ENCODE measurements at regions not wholly inside any gene's neighbourhood (a gene's known extent, or its start where the extent isn't known, plus 50 kb on each side); places are given as distances from the start of the nearest gene placed in this dataset.

DNA sequence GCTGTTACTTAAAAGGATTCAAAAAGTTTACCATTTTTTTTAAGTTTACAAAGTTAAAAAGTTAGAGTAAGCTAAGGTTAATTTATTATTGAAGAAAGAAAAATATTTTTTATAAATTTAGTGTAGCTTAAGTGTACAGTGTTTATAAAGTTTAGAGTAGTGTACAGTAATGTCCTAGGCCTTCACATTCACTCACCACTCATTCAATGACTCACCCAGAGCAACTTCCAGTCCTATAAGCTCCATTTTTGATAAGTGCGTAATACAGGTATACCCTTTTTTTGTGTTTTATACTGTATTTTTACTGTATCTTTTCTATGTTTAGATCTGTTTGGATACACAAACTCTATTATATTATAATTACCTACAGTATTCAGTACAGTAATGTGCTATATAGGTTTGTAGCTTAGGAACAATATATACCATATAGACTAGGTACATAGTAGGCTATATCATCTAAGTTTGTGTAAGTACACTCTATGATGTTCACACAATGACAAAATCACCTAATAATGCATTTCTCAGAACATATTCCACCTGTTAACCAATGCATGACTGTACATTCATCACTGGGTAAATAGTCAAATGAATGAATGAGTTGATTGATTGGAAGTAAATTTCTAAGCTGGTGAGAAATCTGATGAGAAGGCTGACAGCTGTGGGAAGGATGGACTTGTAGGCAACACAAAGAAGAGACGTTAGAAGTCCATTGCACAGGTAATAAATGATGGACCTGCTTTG is 95.2 kb upstream of the CDIN1 start:
- CTCF ChIA-PET, result no interaction called here
- H3K27ac ChIP-seq (ENCODE audit: low read depth, low read length), result no peak overlapping the region

More for the DNA sequence above, 95.2 kb upstream of the CDIN1 start:
- Histone ChIP-seq H3K4me2 (ENCODE audit: low read length) (no peak overlapping the region), H3K36me3 (ENCODE audit: control insufficient read depth in 1 of 2, insufficient read depth in 2 of 2, low read length in 2 of 2) (no peaks in the 10 kb centered on the region; a peak in 1 of 4 replicates), H3K9ac (ENCODE audit: low read length) (no peak overlapping the region), H3K4me3 (replicated peaks in 1 of 2; ENCODE audit: low read depth in 1 of 2, low read length in 2 of 2) (no peak overlapping the region), H3K9me3 (ENCODE audit: control insufficient read depth in 1 of 2, insufficient read depth in 1 of 2, low read depth in 1 of 2, low read length in 2 of 2) (no peaks in the 10 kb centered on the region), H3K4me1 (ENCODE audit: control insufficient read depth in 1 of 2, insufficient read depth in 2 of 2, low read length in 2 of 2) (no peaks in the 10 kb centered on the region), H2AFZ (ENCODE audit: low read depth, low read length, poor library complexity, severe bottlenecking) (no peak overlapping the region), H3K79me2 (ENCODE audit: insufficient read depth, low read length) (no peaks in the 10 kb centered on the region), H3K9me2 (ENCODE audit: insufficient read depth) (no peaks in the 10 kb centered on the region), H3K27me3 (ENCODE audit: insufficient read depth, low read length) (no peaks in the 10 kb centered on the region), H4K20me1 (ENCODE audit: insufficient read depth) (no peaks in the 10 kb centered on the region)
- no peak for DNase-seq (ENCODE audit: low read depth, low spot score)
- no peak for TF ChIP-seq ELF1 (IDR thresholded peaks at IDR 0.05; ENCODE audit: borderline replicate concordance, low read depth)
- no peak for TF ChIP-seq MAX (IDR thresholded peaks at IDR 0.05)
- no peak for TF ChIP-seq ZNF274 (IDR thresholded peaks at IDR 0.05; ENCODE audit: low read depth, low read length)
- TF ChIP-seq, protein P1, sequence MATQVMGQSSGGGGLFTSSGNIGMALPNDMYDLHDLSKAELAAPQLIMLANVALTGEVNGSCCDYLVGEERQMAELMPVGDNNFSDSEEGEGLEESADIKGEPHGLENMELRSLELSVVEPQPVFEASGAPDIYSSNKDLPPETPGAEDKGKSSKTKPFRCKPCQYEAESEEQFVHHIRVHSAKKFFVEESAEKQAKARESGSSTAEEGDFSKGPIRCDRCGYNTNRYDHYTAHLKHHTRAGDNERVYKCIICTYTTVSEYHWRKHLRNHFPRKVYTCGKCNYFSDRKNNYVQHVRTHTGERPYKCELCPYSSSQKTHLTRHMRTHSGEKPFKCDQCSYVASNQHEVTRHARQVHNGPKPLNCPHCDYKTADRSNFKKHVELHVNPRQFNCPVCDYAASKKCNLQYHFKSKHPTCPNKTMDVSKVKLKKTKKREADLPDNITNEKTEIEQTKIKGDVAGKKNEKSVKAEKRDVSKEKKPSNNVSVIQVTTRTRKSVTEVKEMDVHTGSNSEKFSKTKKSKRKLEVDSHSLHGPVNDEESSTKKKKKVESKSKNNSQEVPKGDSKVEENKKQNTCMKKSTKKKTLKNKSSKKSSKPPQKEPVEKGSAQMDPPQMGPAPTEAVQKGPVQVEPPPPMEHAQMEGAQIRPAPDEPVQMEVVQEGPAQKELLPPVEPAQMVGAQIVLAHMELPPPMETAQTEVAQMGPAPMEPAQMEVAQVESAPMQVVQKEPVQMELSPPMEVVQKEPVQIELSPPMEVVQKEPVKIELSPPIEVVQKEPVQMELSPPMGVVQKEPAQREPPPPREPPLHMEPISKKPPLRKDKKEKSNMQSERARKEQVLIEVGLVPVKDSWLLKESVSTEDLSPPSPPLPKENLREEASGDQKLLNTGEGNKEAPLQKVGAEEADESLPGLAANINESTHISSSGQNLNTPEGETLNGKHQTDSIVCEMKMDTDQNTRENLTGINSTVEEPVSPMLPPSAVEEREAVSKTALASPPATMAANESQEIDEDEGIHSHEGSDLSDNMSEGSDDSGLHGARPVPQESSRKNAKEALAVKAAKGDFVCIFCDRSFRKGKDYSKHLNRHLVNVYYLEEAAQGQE (IDR thresholded peaks at IDR 0.05; ENCODE audit: low read depth), result no peak
- TF ChIP-seq ZFX (IDR thresholded peaks at IDR 0.05), result no peak
- TF ChIP-seq SIN3A (IDR thresholded peaks at IDR 0.05; ENCODE audit: low read depth), result no peak
- no peak for TF ChIP-seq TCF7L2 (IDR thresholded peaks at IDR 0.05; ENCODE audit: borderline replicate concordance, extremely low read depth, insufficient read depth, insufficient read length)
- TF ChIP-seq POLR2AphosphoS5 (IDR thresholded peaks at IDR 0.05; ENCODE audit: low read depth, low read length), result no peak
- TF ChIP-seq EGR1 (IDR thresholded peaks at IDR 0.05; ENCODE audit: low read depth), result no peak
- no peak for TF ChIP-seq SP1 (IDR thresholded peaks at IDR 0.05; ENCODE audit: low read depth)
- TF ChIP-seq, protein P2, sequence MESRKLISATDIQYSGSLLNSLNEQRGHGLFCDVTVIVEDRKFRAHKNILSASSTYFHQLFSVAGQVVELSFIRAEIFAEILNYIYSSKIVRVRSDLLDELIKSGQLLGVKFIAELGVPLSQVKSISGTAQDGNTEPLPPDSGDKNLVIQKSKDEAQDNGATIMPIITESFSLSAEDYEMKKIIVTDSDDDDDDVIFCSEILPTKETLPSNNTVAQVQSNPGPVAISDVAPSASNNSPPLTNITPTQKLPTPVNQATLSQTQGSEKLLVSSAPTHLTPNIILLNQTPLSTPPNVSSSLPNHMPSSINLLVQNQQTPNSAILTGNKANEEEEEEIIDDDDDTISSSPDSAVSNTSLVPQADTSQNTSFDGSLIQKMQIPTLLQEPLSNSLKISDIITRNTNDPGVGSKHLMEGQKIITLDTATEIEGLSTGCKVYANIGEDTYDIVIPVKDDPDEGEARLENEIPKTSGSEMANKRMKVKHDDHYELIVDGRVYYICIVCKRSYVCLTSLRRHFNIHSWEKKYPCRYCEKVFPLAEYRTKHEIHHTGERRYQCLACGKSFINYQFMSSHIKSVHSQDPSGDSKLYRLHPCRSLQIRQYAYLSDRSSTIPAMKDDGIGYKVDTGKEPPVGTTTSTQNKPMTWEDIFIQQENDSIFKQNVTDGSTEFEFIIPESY (IDR thresholded peaks at IDR 0.05; ENCODE audit: extremely low read depth, insufficient replicate concordance, low read length), result no peak
- no peak for TF ChIP-seq SRF (IDR thresholded peaks at IDR 0.05; ENCODE audit: low read depth)
- no peak for TF ChIP-seq RAD21 (IDR thresholded peaks at IDR 0.05; ENCODE audit: low read depth)
- no peak for TF ChIP-seq CEBPB (IDR thresholded peaks at IDR 0.05; ENCODE audit: low read depth)
- no peak for TF ChIP-seq FOSL1 (IDR thresholded peaks at IDR 0.05; ENCODE audit: low read depth)
- TF ChIP-seq, protein P3, sequence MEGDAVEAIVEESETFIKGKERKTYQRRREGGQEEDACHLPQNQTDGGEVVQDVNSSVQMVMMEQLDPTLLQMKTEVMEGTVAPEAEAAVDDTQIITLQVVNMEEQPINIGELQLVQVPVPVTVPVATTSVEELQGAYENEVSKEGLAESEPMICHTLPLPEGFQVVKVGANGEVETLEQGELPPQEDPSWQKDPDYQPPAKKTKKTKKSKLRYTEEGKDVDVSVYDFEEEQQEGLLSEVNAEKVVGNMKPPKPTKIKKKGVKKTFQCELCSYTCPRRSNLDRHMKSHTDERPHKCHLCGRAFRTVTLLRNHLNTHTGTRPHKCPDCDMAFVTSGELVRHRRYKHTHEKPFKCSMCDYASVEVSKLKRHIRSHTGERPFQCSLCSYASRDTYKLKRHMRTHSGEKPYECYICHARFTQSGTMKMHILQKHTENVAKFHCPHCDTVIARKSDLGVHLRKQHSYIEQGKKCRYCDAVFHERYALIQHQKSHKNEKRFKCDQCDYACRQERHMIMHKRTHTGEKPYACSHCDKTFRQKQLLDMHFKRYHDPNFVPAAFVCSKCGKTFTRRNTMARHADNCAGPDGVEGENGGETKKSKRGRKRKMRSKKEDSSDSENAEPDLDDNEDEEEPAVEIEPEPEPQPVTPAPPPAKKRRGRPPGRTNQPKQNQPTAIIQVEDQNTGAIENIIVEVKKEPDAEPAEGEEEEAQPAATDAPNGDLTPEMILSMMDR (IDR thresholded peaks at IDR 0.05 in 2 of 3, conservative IDR thresholded peaks at IDR 0.05 in 1 of 3; ENCODE audit: borderline replicate concordance in 1 of 3, insufficient read depth in 1 of 3, low read depth in 2 of 3, low read length in 2 of 3), result no peak
- ChIA-PET RAD21 (ENCODE audit: low non-redundant PET in 1 of 2, low total read pairs in 2 of 2, uncharacterized antibody in 2 of 2, unreplicated experiment in 2 of 2) (no interaction called here), POLR2A (no interaction called here)
- intact Hi-C loops (cut with micrococcal nuclease), result no loop called here
- no peak for ATAC-seq
- BruUV-seq (replicated peaks), result no TSS peak

Data from HCT116 (cell line).